Hepatocyte (in vitro differentiated cells): ENCODE measurements at regions not wholly inside any gene's neighbourhood (a gene's known extent, or its start where the extent isn't known, plus 50 kb on each side); places are given as distances from the start of the nearest gene placed in this dataset.

ENCODE experiments used
- DNase-seq: peaks from one replicate; pipeline ENCODE4 v3.0.0-alpha.2; 2016; ENCODE audit warnings: low spot score
- H2AFZ ChIP-seq: fragments of 200-600 bp; sonication (generic); 2 replicates; pipeline ENCODE4 v1.6.0; 2016; ENCODE audit warnings: antibody characterized with exemption, mild to moderate bottlenecking
- H3K27ac ChIP-seq: fragments of 200-600 bp; sonication (generic); 2 replicates; pipeline ENCODE4 v1.5.1; 2016; ENCODE audit warnings: mild to moderate bottlenecking
- H3K27me3 ChIP-seq: fragments of 200-600 bp; sonication (generic); 2 replicates; pipeline ENCODE4 v1.6.1; 2016
- H3K36me3 ChIP-seq: fragments of 200-600 bp; sonication (generic); replicated peaks from 2 replicates; pipeline ENCODE4 v1.5.1; 2016; ENCODE audit warnings: low read depth; ENCODE audit not compliant: insufficient read depth
- H3K4me1 ChIP-seq: fragments of 200-600 bp; sonication (generic); 2 replicates; pipeline ENCODE4 v1.5.1; 2016; ENCODE audit warnings: mild to moderate bottlenecking, moderate library complexity; ENCODE audit not compliant: insufficient read depth
- H3K4me2 ChIP-seq: fragments of 200-600 bp; sonication (generic); 2 replicates; pipeline ENCODE4 v1.6.0; 2016
- H3K4me3 ChIP-seq: fragments of 200-600 bp; sonication (generic); 2 replicates; pipeline ENCODE4 v1.5.1; 2016; ENCODE audit warnings: mild to moderate bottlenecking
- H3K79me2 ChIP-seq: fragments of 200-600 bp; sonication (generic); 2 replicates; pipeline ENCODE4 v1.6.0; 2017; ENCODE audit warnings: mild to moderate bottlenecking
- H3K9me2 ChIP-seq: fragments of 200-600 bp; sonication (generic); replicated peaks from 2 replicates; pipeline ENCODE4 v1.6.0; 2017; ENCODE audit warnings: mild to moderate bottlenecking; ENCODE audit not compliant: insufficient read depth
- H3K9me3 ChIP-seq: fragments of 200-600 bp; sonication (generic); 2 replicates; pipeline ENCODE4 v1.5.1; 2016; ENCODE audit warnings: low read depth, mild to moderate bottlenecking
- H4K20me1 ChIP-seq: fragments of 200-600 bp; sonication (generic); 2 replicates; pipeline ENCODE4 v1.6.0; 2016; ENCODE audit warnings: mild to moderate bottlenecking; ENCODE audit not compliant: insufficient read depth, poor library complexity, severe bottlenecking
- CTCF ChIP-seq: fragments of 200-600 bp; sonication (generic); IDR thresholded peaks from 2 replicates; pipeline ENCODE4 v1.5.1; 2016; ENCODE audit warnings: antibody characterized with exemption, mild to moderate bottlenecking; ENCODE audit not compliant: poor library complexity
- EZH2 ChIP-seq: fragments of 200-600 bp; sonication (generic); IDR thresholded peaks from 2 replicates; pipeline ENCODE4 v1.6.1; 2016; ENCODE audit warnings: antibody characterized with exemption, mild to moderate bottlenecking, borderline replicate concordance
- EZH2phosphoT487 ChIP-seq: fragments of 200-600 bp; sonication (generic); IDR thresholded peaks from one replicate; pipeline ENCODE4 v1.6.1; 2018; ENCODE audit warnings: antibody characterized with exemption, mild to moderate bottlenecking, low read depth, moderate library complexity; ENCODE audit not compliant: unreplicated experiment, severe bottlenecking
- WGBS: methylation state at CpG from one replicate; pipeline ENCODE4 v1.1.6; 2016; ENCODE audit warnings: low lambda C conversion rate; ENCODE audit errors: missing lambda C conversion rate; 5-methylcytosine and 5-hydroxymethylcytosine counted together

- no peaks in the 10 kb centered on the region for H3K36me3 ChIP-seq
- peak overlapping the region; percentile 35 for H3K4me2 ChIP-seq
- 70% methylated on average over 5 of the region's 5 CpGs for WGBS
- no peaks in the 10 kb centered on the region for H3K9me2 ChIP-seq
- no peak overlapping the region for H3K4me3 ChIP-seq
- peak overlapping the region; percentile 7 for H3K27ac ChIP-seq
- H3K79me2 ChIP-seq: no peaks in the 10 kb centered on the region
- no peaks in the 10 kb centered on the region for H3K27me3 ChIP-seq
- no peaks in the 10 kb centered on the region for H4K20me1 ChIP-seq
- DNase-seq: no peak
- H3K9me3 ChIP-seq: no peaks in the 10 kb centered on the region
- peaks cover 21% of the 10 kb centered on the region for H3K4me1 ChIP-seq
- TF ChIP-seq EZH2phosphoT487: no peak
- no peak for TF ChIP-seq EZH2
- no peak for TF ChIP-seq CTCF
- no peak overlapping the region for H2AFZ ChIP-seq
Measured at GRCh38 chr6:54009052-54009654, 102.1 kb upstream of the MLIP start.

- Histone ChIP-seq H3K79me2 (no peaks in the 10 kb centered on the region), H3K4me2 (peak overlapping the region; percentile 58), H2AFZ (no peak overlapping the region), H3K4me3 (no peak overlapping the region), H4K20me1 (no peaks in the 10 kb centered on the region), H3K27ac (peak overlapping the region; percentile 44), H3K4me1 (peaks cover 21% of the 10 kb centered on the region), H3K27me3 (no peaks in the 10 kb centered on the region), H3K9me2 (no peaks in the 10 kb centered on the region), H3K9me3 (no peaks in the 10 kb centered on the region), H3K36me3 (no peaks in the 10 kb centered on the region)
- no peak for TF ChIP-seq EZH2
- no peak for TF ChIP-seq CTCF
- no peak for TF ChIP-seq EZH2phosphoT487
- WGBS: 62% methylated on average over 7 of the region's 7 CpGs
- peak; percentile 10 for DNase-seq
Measured at GRCh38 chr6:54010340-54011276, 100.6 kb upstream of the MLIP start.

GRCh38 chr6:54011277-54011648, 100.0 kb upstream of the MLIP start:
- no peak overlapping the region for H3K4me3 ChIP-seq
- peak overlapping the region; percentile 3 for H3K27ac ChIP-seq
- no peaks in the 10 kb centered on the region for H3K9me2 ChIP-seq
- H3K27me3 ChIP-seq: no peaks in the 10 kb centered on the region
- peaks cover 21% of the 10 kb centered on the region for H3K4me1 ChIP-seq
- H3K79me2 ChIP-seq: no peaks in the 10 kb centered on the region
- no peaks in the 10 kb centered on the region for H3K36me3 ChIP-seq
- TF ChIP-seq EZH2 (no peak), EZH2phosphoT487 (no peak), CTCF (no peak)
- H2AFZ ChIP-seq: no peak overlapping the region
- H3K4me2 ChIP-seq: peak overlapping the region; percentile 58
- 67% methylated on average over 5 of the region's 5 CpGs for WGBS
- H3K9me3 ChIP-seq: no peaks in the 10 kb centered on the region
- DNase-seq: no peak
- no peaks in the 10 kb centered on the region for H4K20me1 ChIP-seq
